NCI-H1694 treated with DMSO at 0.1 percent for 48 hours (cell line): ENCODE measurements at regions not wholly inside any gene's neighbourhood (a gene's known extent, or its start where the extent isn't known, plus 50 kb on each side); places are given as distances from the start of the nearest gene placed in this dataset.
A peak's percentile ranks its signal among the peaks of the same experiment; 100 is the strongest.

Experiments
- DNase-seq: peaks from one replicate; lab custom pipeline; 2025; lab: John Stamatoyannopoulos, UW

DNA sequence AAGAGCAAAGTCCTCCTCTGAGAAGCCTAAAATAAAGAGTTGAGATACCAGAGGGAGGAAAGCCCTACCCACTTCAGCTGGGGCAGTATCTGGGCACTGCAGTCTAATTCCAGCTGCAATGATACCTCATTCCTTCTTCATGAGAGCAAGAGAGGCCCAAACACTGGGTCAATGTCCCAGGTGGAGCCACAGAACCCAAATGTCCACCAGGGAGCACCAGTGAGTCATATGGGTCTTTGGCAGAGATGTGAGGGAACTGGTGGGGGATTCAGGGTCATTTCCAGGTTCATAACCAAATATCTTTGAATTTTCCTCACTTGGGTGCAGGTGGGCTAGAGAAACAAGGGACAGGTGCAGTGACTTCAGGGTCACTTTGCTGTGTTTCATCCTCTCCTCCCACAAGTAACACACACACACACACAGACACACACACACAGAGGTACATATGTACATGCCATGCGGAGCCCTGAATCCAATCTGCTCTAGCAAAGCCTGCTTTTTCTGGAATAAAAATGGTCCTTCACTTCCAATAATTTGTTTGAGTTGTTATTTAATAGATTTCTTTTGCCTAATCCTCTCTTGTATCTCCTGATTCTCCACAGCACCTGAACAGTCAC, 585.4 kb downstream of the SOX6 start:
- no peak for DNase-seq

- no peak for DNase-seq
These were observed 583.8 kb downstream of the SOX6 start for GRCh38 chr11:15772547-15772946.

GRCh38 chr11:15772981-15773380, 583.4 kb downstream of the SOX6 start:
- DNase-seq = no peak

DNA sequence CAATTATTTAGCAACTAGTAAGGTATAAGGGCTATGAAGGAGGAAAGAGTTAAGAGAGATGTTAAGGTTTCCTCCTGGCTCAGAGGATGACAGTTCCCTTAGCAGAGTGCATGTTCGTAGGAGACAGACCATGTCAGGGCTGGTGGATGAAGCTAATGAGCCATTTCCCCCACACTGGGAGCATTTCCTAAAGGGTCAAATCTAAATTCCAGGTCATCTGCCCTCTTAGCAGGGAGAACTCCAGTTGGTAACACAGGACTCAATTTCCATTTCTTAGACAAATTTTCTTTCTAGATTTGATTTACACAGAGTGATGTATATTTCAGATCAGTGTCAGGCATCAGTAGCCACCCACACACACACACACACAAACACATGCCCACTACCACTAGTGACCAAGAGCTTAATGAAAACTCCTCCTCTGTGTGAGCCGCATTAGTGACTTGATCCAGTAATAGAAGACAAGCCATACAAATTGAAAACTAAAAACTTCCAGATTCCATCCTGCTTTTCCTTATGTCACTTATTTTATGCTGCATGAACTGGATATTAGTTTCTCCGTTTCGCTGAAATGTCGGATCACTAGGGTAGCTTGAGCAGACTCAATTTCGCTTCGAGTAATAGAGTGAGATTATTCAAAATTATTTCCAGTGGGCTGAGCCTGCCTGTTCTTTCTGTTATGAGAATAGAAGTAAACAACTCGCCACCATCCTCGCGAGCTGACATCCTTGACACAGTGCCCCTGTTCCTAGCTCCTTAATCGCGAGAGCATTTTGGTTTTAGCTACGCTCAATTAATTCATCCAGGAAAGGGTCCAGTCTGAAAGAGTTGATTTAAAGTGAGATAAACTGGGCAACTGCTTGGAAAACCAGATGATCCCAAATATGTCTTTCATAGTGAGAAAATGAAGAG, 582.6 kb downstream of the SOX6 start:
- DNase-seq = no peak

DNA sequence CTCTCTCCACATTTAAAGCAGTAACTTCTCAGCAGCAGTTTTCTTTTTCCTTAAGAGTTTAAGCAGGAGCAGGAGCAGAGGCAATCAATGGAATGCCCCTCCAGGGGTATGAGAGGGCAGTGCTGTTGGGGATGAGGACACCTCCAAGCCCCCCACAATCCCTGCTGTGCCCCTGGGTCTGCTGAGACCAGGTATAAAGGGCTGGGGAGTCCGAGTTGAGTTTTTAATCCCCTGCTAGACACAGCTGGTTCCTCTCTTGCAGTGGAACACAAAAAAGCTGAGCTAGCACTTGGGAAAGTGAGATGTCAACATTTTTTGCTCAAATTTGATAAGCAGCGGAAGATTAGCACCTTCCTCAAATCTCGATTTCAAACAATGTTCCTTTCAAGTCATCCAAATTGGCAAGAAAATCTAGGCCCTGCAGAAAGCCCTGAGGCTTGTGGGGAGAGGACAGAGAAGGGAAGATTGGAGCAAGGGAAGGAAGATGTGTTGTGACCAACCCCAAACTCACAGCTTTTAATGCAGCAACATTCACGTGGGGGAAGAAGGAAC, 581.9 kb downstream of the SOX6 start:
- DNase-seq = no peak

- DNase-seq = peak; percentile 16
These were observed 581.3 kb downstream of the SOX6 start for GRCh38 chr11:15775015-15775541.

DNA sequence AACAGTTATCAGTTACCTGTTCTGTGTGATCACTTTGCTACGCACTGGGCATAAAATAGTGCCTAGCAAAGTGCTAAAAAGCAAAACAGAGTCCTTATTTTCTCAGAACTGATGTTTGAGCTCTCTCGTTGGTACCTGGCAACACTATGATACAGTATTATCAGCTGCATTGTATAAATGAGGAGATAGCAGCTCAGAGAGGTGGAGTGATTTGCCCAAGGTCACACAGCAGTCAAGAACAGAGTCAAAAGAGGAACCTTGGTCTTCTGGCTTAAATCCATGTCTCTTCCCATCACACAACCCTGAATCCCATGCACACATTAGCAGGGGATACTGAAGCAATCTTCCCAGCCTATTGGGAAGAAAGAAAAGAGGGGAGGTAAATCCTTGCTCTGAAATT, 580.5 kb downstream of the SOX6 start:
- no peak for DNase-seq

- no peak for DNase-seq
These were observed 580.0 kb downstream of the SOX6 start for GRCh38 chr11:15776366-15776765.

- DNase-seq = no peak
These were observed 576.8 kb downstream of the SOX6 start for GRCh38 chr11:15779518-15779917.

- no peak for DNase-seq
These were observed 576.0 kb downstream of the SOX6 start for GRCh38 chr11:15780382-15780781.

GRCh38 chr11:15780837-15781236, 575.5 kb downstream of the SOX6 start:
- DNase-seq = no peak

DNA sequence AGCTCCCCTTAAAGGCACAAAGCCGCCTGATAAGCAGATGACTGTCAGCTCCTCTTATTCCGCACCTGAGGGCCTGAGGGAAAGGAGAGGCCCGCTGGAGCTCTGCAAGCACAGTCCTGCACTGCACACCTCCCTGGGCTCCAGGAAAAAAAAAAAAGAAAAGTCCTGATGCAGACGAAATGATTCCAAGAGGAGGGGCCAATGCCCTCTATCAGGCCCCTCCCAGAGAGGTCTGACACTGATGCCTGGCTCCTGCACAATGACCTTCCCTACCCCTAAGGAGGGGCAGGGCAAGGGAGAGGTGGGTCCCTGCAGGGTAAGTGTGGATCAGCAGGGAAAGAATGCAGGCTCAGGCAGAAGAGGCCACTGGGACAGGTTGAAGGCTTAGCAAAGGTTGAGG, 572.7 kb downstream of the SOX6 start:
- no peak for DNase-seq

GRCh38 chr11:15793043-15793996, 563.0 kb downstream of the SOX6 start:
- DNase-seq = no peak

GRCh38 chr11:15794361-15795150, 561.8 kb downstream of the SOX6 start:
- no peak for DNase-seq

- no peak for DNase-seq
These were observed 561.0 kb downstream of the SOX6 start for GRCh38 chr11:15795378-15795777.

DNA sequence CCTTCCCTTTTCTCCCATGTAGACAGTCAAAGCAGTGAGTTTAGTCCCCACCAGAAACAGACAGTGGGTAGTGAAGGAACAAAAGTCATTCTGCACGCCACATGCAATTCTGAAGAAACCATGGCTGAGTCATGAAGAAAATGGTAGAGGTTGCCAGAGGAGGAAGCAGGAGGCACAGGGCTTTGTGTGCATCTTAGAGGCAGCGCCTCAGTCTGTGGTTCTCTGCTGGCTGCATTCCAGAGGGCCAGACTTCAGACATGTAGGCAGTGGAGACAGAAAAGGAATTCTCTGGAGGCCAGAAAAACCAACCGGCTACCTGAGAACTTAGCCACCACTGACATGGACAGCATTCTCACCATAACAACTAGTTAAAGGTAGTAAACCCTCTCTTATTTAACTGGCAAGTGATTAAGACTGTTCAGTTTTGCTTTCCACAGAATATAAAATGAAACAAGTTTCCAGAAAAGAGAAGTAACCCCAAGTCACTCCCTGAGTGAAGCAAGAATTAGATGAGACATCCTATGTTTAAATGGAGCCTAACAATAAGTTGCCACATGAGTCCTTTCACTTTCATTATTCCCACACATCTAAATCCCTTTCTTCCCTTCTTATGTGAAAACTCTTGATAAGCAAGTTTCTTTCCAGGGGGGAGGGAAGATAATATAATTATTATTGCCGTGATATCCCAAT, 556.1 kb downstream of the SOX6 start:
- no peak for DNase-seq

- no peak for DNase-seq
These were observed 555.2 kb downstream of the SOX6 start for GRCh38 chr11:15801126-15801525.

GRCh38 chr11:15801616-15802015, 554.7 kb downstream of the SOX6 start:
- DNase-seq = no peak

- DNase-seq = no peak
These were observed 550.6 kb downstream of the SOX6 start for GRCh38 chr11:15805726-15806125.

GRCh38 chr11:15806217-15806616, 550.1 kb downstream of the SOX6 start:
- DNase-seq = no peak
